ENCODE measurements at regions not wholly inside any gene's neighbourhood (a gene's known extent, or its start where the extent isn't known, plus 50 kb on each side); places are given as distances from the start of the nearest gene placed in this dataset.

- H3K9ac ChIP-seq (ENCODE audit: insufficient read length, low read depth) = no peak overlapping the region
- no peaks in the 10 kb centered on the region for H3K27me3 ChIP-seq (ENCODE audit: insufficient read depth, insufficient read length)
- no peak overlapping the region for H3K4me3 ChIP-seq (ENCODE audit: insufficient read length, low read depth)
- H3K4me1 ChIP-seq (ENCODE audit: insufficient read depth, insufficient read length) = no peaks in the 10 kb centered on the region
- DNase-seq (ENCODE audit: low read depth, low spot score) = no peak
- no peaks in the 10 kb centered on the region for H3K36me3 ChIP-seq (ENCODE audit: insufficient read depth, insufficient read length, low read length)
- TF ChIP-seq ZNF274 (IDR thresholded peaks at IDR 0.05; ENCODE audit: low read depth, low read length) (no peak), SUZ12 (IDR thresholded peaks at IDR 0.05; ENCODE audit: extremely low read depth, insufficient read depth, insufficient read length) (no peak), YY1 (IDR thresholded peaks at IDR 0.05; ENCODE audit: insufficient read depth, insufficient read length) (no peak)
- peaks cover 4% of the 10 kb centered on the region; the same call in 1 of the 2 replicates for H3K9me3 ChIP-seq (ENCODE audit: insufficient read depth, low read length)
Observed at GRCh38 chr1:4404854-4405590, 249.4 kb upstream of the AJAP1 start.

GRCh38 chr1:4407851-4408250 is 246.6 kb upstream of the AJAP1 start:
- Histone ChIP-seq H3K36me3 (ENCODE audit: insufficient read depth, insufficient read length, low read length) (no peaks in the 10 kb centered on the region), H3K9me3 (ENCODE audit: insufficient read depth, low read length) (peaks cover 4% of the 10 kb centered on the region; the same call in 1 of the 2 replicates), H3K4me1 (ENCODE audit: insufficient read depth, insufficient read length) (no peaks in the 10 kb centered on the region), H3K4me3 (ENCODE audit: insufficient read length, low read depth) (no peak overlapping the region), H3K27me3 (ENCODE audit: insufficient read depth, insufficient read length) (no peaks in the 10 kb centered on the region), H3K9ac (ENCODE audit: insufficient read length, low read depth) (no peak overlapping the region)
- TF ChIP-seq SUZ12 (IDR thresholded peaks at IDR 0.05; ENCODE audit: extremely low read depth, insufficient read depth, insufficient read length) = no peak
- TF ChIP-seq YY1 (IDR thresholded peaks at IDR 0.05; ENCODE audit: insufficient read depth, insufficient read length) = no peak
- TF ChIP-seq ZNF274 (IDR thresholded peaks at IDR 0.05; ENCODE audit: low read depth, low read length) = no peak
- no peak for DNase-seq (ENCODE audit: low read depth, low spot score)

- TF ChIP-seq YY1 (IDR thresholded peaks at IDR 0.05; ENCODE audit: insufficient read depth, insufficient read length) = no peak
- TF ChIP-seq SUZ12 (IDR thresholded peaks at IDR 0.05; ENCODE audit: extremely low read depth, insufficient read depth, insufficient read length) = no peak
- no peak for TF ChIP-seq ZNF274 (IDR thresholded peaks at IDR 0.05; ENCODE audit: low read depth, low read length)
- H3K36me3 ChIP-seq (ENCODE audit: insufficient read depth, insufficient read length, low read length) = no peaks in the 10 kb centered on the region
- no peak overlapping the region for H3K9ac ChIP-seq (ENCODE audit: insufficient read length, low read depth)
- H3K9me3 ChIP-seq (ENCODE audit: insufficient read depth, low read length) = peaks cover 4% of the 10 kb centered on the region; the same call in 1 of the 2 replicates
- no peaks in the 10 kb centered on the region for H3K27me3 ChIP-seq (ENCODE audit: insufficient read depth, insufficient read length)
- DNase-seq (ENCODE audit: low read depth, low spot score) = no peak
- H3K4me1 ChIP-seq (ENCODE audit: insufficient read depth, insufficient read length) = no peaks in the 10 kb centered on the region
- no peak overlapping the region for H3K4me3 ChIP-seq (ENCODE audit: insufficient read length, low read depth)
Observed at GRCh38 chr1:4408380-4408779, 246.0 kb upstream of the AJAP1 start.

- Histone ChIP-seq H3K9ac (ENCODE audit: insufficient read length, low read depth) (no peak overlapping the region), H3K36me3 (ENCODE audit: insufficient read depth, insufficient read length, low read length) (no peaks in the 10 kb centered on the region), H3K4me1 (ENCODE audit: insufficient read depth, insufficient read length) (no peaks in the 10 kb centered on the region), H3K9me3 (ENCODE audit: insufficient read depth, low read length) (peaks cover 4% of the 10 kb centered on the region; the same call in 1 of the 2 replicates), H3K4me3 (ENCODE audit: insufficient read length, low read depth) (no peak overlapping the region), H3K27me3 (ENCODE audit: insufficient read depth, insufficient read length) (no peaks in the 10 kb centered on the region)
- TF ChIP-seq SUZ12 (IDR thresholded peaks at IDR 0.05; ENCODE audit: extremely low read depth, insufficient read depth, insufficient read length) (no peak), ZNF274 (IDR thresholded peaks at IDR 0.05; ENCODE audit: low read depth, low read length) (no peak), YY1 (IDR thresholded peaks at IDR 0.05; ENCODE audit: insufficient read depth, insufficient read length) (no peak)
- no peak for DNase-seq (ENCODE audit: low read depth, low spot score)
Observed at GRCh38 chr1:4411862-4412261, 242.5 kb upstream of the AJAP1 start.

- Histone ChIP-seq H3K4me1 (ENCODE audit: insufficient read depth, insufficient read length) (no peaks in the 10 kb centered on the region), H3K9me3 (ENCODE audit: insufficient read depth, low read length) (peaks cover 13% of the 10 kb centered on the region), H3K4me3 (ENCODE audit: insufficient read length, low read depth) (no peak overlapping the region), H3K27me3 (ENCODE audit: insufficient read depth, insufficient read length) (no peaks in the 10 kb centered on the region), H3K36me3 (ENCODE audit: insufficient read depth, insufficient read length, low read length) (no peaks in the 10 kb centered on the region), H3K9ac (ENCODE audit: insufficient read length, low read depth) (no peak overlapping the region)
- DNase-seq (ENCODE audit: low read depth, low spot score) = no peak
- TF ChIP-seq ZNF274 (IDR thresholded peaks at IDR 0.05; ENCODE audit: low read depth, low read length) (no peak), SUZ12 (IDR thresholded peaks at IDR 0.05; ENCODE audit: extremely low read depth, insufficient read depth, insufficient read length) (no peak), YY1 (IDR thresholded peaks at IDR 0.05; ENCODE audit: insufficient read depth, insufficient read length) (no peak)
Observed at GRCh38 chr1:4415476-4415875, 238.9 kb upstream of the AJAP1 start.

GRCh38 chr1:4416189-4416588 is 238.2 kb upstream of the AJAP1 start:
- no peak overlapping the region for H3K4me3 ChIP-seq (ENCODE audit: insufficient read length, low read depth)
- no peaks in the 10 kb centered on the region for H3K27me3 ChIP-seq (ENCODE audit: insufficient read depth, insufficient read length)
- no peaks in the 10 kb centered on the region for H3K4me1 ChIP-seq (ENCODE audit: insufficient read depth, insufficient read length)
- peaks cover 17% of the 10 kb centered on the region for H3K9me3 ChIP-seq (ENCODE audit: insufficient read depth, low read length)
- H3K9ac ChIP-seq (ENCODE audit: insufficient read length, low read depth) = no peak overlapping the region
- TF ChIP-seq SUZ12 (IDR thresholded peaks at IDR 0.05; ENCODE audit: extremely low read depth, insufficient read depth, insufficient read length) (no peak), ZNF274 (IDR thresholded peaks at IDR 0.05; ENCODE audit: low read depth, low read length) (no peak), YY1 (IDR thresholded peaks at IDR 0.05; ENCODE audit: insufficient read depth, insufficient read length) (no peak)
- DNase-seq (ENCODE audit: low read depth, low spot score) = no peak
- no peaks in the 10 kb centered on the region for H3K36me3 ChIP-seq (ENCODE audit: insufficient read depth, insufficient read length, low read length)

GRCh38 chr1:4418021-4418420 is 236.4 kb upstream of the AJAP1 start:
- TF ChIP-seq YY1 (IDR thresholded peaks at IDR 0.05; ENCODE audit: insufficient read depth, insufficient read length) = no peak
- no peak for TF ChIP-seq SUZ12 (IDR thresholded peaks at IDR 0.05; ENCODE audit: extremely low read depth, insufficient read depth, insufficient read length)
- no peak for TF ChIP-seq ZNF274 (IDR thresholded peaks at IDR 0.05; ENCODE audit: low read depth, low read length)
- peaks cover 3% of the 10 kb centered on the region for H3K4me1 ChIP-seq (ENCODE audit: insufficient read depth, insufficient read length)

More at GRCh38 chr1:4418021-4418420, 236.4 kb upstream of the AJAP1 start:
- Histone ChIP-seq H3K4me3 (ENCODE audit: insufficient read length, low read depth) (no peak overlapping the region), H3K9me3 (ENCODE audit: insufficient read depth, low read length) (peaks cover 17% of the 10 kb centered on the region), H3K27me3 (ENCODE audit: insufficient read depth, insufficient read length) (no peaks in the 10 kb centered on the region), H3K36me3 (ENCODE audit: insufficient read depth, insufficient read length, low read length) (no peaks in the 10 kb centered on the region), H3K9ac (ENCODE audit: insufficient read length, low read depth) (no peak overlapping the region)
- no peak for DNase-seq (ENCODE audit: low read depth, low spot score)

Measured in NT2/D1 (cell line).